ENCODE measurements at regions not wholly inside any gene's neighbourhood (a gene's known extent, or its start where the extent isn't known, plus 50 kb on each side); places are given as distances from the start of the nearest gene placed in this dataset.

- no peak overlapping the region for H3K27ac ChIP-seq (ENCODE audit: low read depth, low read length)
- H3K9ac ChIP-seq (ENCODE audit: low read depth, low read length) = no peak overlapping the region
- peaks cover 15% of the 10 kb centered on the region for H3K4me1 ChIP-seq (ENCODE audit: control insufficient read depth, insufficient read depth, low read length)
- no peaks in the 10 kb centered on the region for H3K27me3 ChIP-seq (ENCODE audit: control insufficient read depth, insufficient read depth, low read length)
- H3K9me3 ChIP-seq (ENCODE audit: control insufficient read depth, insufficient read depth, low read length) = no peaks in the 10 kb centered on the region
- no peaks in the 10 kb centered on the region for H3K36me3 ChIP-seq (ENCODE audit: control insufficient read depth, insufficient read depth, low read length)
- H3K4me3 ChIP-seq (ENCODE audit: low read depth, low read length) = no peak overlapping the region
These were observed 597.1 kb downstream of the BUD13 start for GRCh38 chr11:116175707-116176106.

GRCh38 chr11:116173941-116174911, 598.6 kb downstream of the BUD13 start:
- Histone ChIP-seq H3K4me3 (ENCODE audit: low read depth, low read length) (no peak overlapping the region), H3K27ac (ENCODE audit: low read depth, low read length) (no peak overlapping the region), H3K4me1 (ENCODE audit: control insufficient read depth, insufficient read depth, low read length) (peaks cover 15% of the 10 kb centered on the region), H3K27me3 (ENCODE audit: control insufficient read depth, insufficient read depth, low read length) (no peaks in the 10 kb centered on the region), H3K9me3 (ENCODE audit: control insufficient read depth, insufficient read depth, low read length) (no peaks in the 10 kb centered on the region), H3K36me3 (ENCODE audit: control insufficient read depth, insufficient read depth, low read length) (no peaks in the 10 kb centered on the region), H3K9ac (ENCODE audit: low read depth, low read length) (no peak overlapping the region)

GRCh38 chr11:116173506-116173905, 599.3 kb downstream of the BUD13 start:
- H3K9ac ChIP-seq (ENCODE audit: low read depth, low read length) = no peak overlapping the region
- no peaks in the 10 kb centered on the region for H3K27me3 ChIP-seq (ENCODE audit: control insufficient read depth, insufficient read depth, low read length)
- no peaks in the 10 kb centered on the region for H3K36me3 ChIP-seq (ENCODE audit: control insufficient read depth, insufficient read depth, low read length)

GRCh38 chr11:116172851-116173250, 599.9 kb downstream of the BUD13 start:
- H3K4me3 ChIP-seq (ENCODE audit: low read depth, low read length) = no peak overlapping the region
- H3K27me3 ChIP-seq (ENCODE audit: control insufficient read depth, insufficient read depth, low read length) = no peaks in the 10 kb centered on the region
- H3K36me3 ChIP-seq (ENCODE audit: control insufficient read depth, insufficient read depth, low read length) = no peaks in the 10 kb centered on the region
- no peak overlapping the region for H3K9ac ChIP-seq (ENCODE audit: low read depth, low read length)
- peaks cover 13% of the 10 kb centered on the region for H3K4me1 ChIP-seq (ENCODE audit: control insufficient read depth, insufficient read depth, low read length)
- no peak overlapping the region for H3K27ac ChIP-seq (ENCODE audit: low read depth, low read length)
- H3K9me3 ChIP-seq (ENCODE audit: control insufficient read depth, insufficient read depth, low read length) = no peaks in the 10 kb centered on the region

More at GRCh38 chr11:116173506-116173905, 599.3 kb downstream of the BUD13 start:
- H3K4me3 ChIP-seq (ENCODE audit: low read depth, low read length) = no peak overlapping the region
- H3K9me3 ChIP-seq (ENCODE audit: control insufficient read depth, insufficient read depth, low read length) = no peaks in the 10 kb centered on the region
- H3K27ac ChIP-seq (ENCODE audit: low read depth, low read length) = no peak overlapping the region
- H3K4me1 ChIP-seq (ENCODE audit: control insufficient read depth, insufficient read depth, low read length) = peaks cover 15% of the 10 kb centered on the region

GRCh38 chr11:116172156-116172555, 600.6 kb downstream of the BUD13 start:
- no peaks in the 10 kb centered on the region for H3K27me3 ChIP-seq (ENCODE audit: control insufficient read depth, insufficient read depth, low read length)
- no peak overlapping the region for H3K4me3 ChIP-seq (ENCODE audit: low read depth, low read length)
- H3K27ac ChIP-seq (ENCODE audit: low read depth, low read length) = no peak overlapping the region
- no peaks in the 10 kb centered on the region for H3K9me3 ChIP-seq (ENCODE audit: control insufficient read depth, insufficient read depth, low read length)
- H3K36me3 ChIP-seq (ENCODE audit: control insufficient read depth, insufficient read depth, low read length) = no peaks in the 10 kb centered on the region
- H3K9ac ChIP-seq (ENCODE audit: low read depth, low read length) = no peak overlapping the region
- peaks cover 8% of the 10 kb centered on the region for H3K4me1 ChIP-seq (ENCODE audit: control insufficient read depth, insufficient read depth, low read length)

- Histone ChIP-seq H3K4me1 (ENCODE audit: control insufficient read depth, insufficient read depth, low read length) (peaks cover 8% of the 10 kb centered on the region), H3K27me3 (ENCODE audit: control insufficient read depth, insufficient read depth, low read length) (no peaks in the 10 kb centered on the region), H3K9ac (ENCODE audit: low read depth, low read length) (no peak overlapping the region)
These were observed 601.3 kb downstream of the BUD13 start for GRCh38 chr11:116171271-116172140.

GRCh38 chr11:116170526-116171120, 602.2 kb downstream of the BUD13 start:
- no peaks in the 10 kb centered on the region for H3K36me3 ChIP-seq (ENCODE audit: control insufficient read depth, insufficient read depth, low read length)
- no peak overlapping the region for H3K27ac ChIP-seq (ENCODE audit: low read depth, low read length)
- no peaks in the 10 kb centered on the region for H3K27me3 ChIP-seq (ENCODE audit: control insufficient read depth, insufficient read depth, low read length)
- no peak overlapping the region for H3K4me3 ChIP-seq (ENCODE audit: low read depth, low read length)
- no peak overlapping the region for H3K9ac ChIP-seq (ENCODE audit: low read depth, low read length)
- peaks cover 8% of the 10 kb centered on the region for H3K4me1 ChIP-seq (ENCODE audit: control insufficient read depth, insufficient read depth, low read length)
- H3K9me3 ChIP-seq (ENCODE audit: control insufficient read depth, insufficient read depth, low read length) = no peaks in the 10 kb centered on the region

More at GRCh38 chr11:116171271-116172140, 601.3 kb downstream of the BUD13 start:
- Histone ChIP-seq H3K36me3 (ENCODE audit: control insufficient read depth, insufficient read depth, low read length) (no peaks in the 10 kb centered on the region), H3K27ac (ENCODE audit: low read depth, low read length) (no peak overlapping the region), H3K4me3 (ENCODE audit: low read depth, low read length) (no peak overlapping the region), H3K9me3 (ENCODE audit: control insufficient read depth, insufficient read depth, low read length) (no peaks in the 10 kb centered on the region)

- H3K27ac ChIP-seq (ENCODE audit: low read depth, low read length) = no peak overlapping the region
- no peaks in the 10 kb centered on the region for H3K36me3 ChIP-seq (ENCODE audit: control insufficient read depth, insufficient read depth, low read length)
- H3K27me3 ChIP-seq (ENCODE audit: control insufficient read depth, insufficient read depth, low read length) = no peaks in the 10 kb centered on the region
- H3K9ac ChIP-seq (ENCODE audit: low read depth, low read length) = no peak overlapping the region
- H3K9me3 ChIP-seq (ENCODE audit: control insufficient read depth, insufficient read depth, low read length) = no peaks in the 10 kb centered on the region
- H3K4me3 ChIP-seq (ENCODE audit: low read depth, low read length) = no peak overlapping the region
- H3K4me1 ChIP-seq (ENCODE audit: control insufficient read depth, insufficient read depth, low read length) = peaks cover 8% of the 10 kb centered on the region
These were observed 603.0 kb downstream of the BUD13 start for GRCh38 chr11:116169776-116170175.

- H3K9ac ChIP-seq (ENCODE audit: low read depth, low read length) = no peak overlapping the region
- no peaks in the 10 kb centered on the region for H3K36me3 ChIP-seq (ENCODE audit: control insufficient read depth, insufficient read depth, low read length)
- H3K27me3 ChIP-seq (ENCODE audit: control insufficient read depth, insufficient read depth, low read length) = no peaks in the 10 kb centered on the region
- no peaks in the 10 kb centered on the region; the same call in 1 of the 2 replicates for H3K4me1 ChIP-seq (ENCODE audit: control insufficient read depth, insufficient read depth, low read length)
- H3K27ac ChIP-seq (ENCODE audit: low read depth, low read length) = no peak overlapping the region
- no peak overlapping the region for H3K4me3 ChIP-seq (ENCODE audit: low read depth, low read length)
- no peaks in the 10 kb centered on the region for H3K9me3 ChIP-seq (ENCODE audit: control insufficient read depth, insufficient read depth, low read length)
These were observed 604.4 kb downstream of the BUD13 start for GRCh38 chr11:116168459-116168787.

- Histone ChIP-seq H3K9ac (ENCODE audit: low read depth, low read length) (no peak overlapping the region), H3K36me3 (ENCODE audit: control insufficient read depth, insufficient read depth, low read length) (no peaks in the 10 kb centered on the region), H3K27me3 (ENCODE audit: control insufficient read depth, insufficient read depth, low read length) (no peaks in the 10 kb centered on the region), H3K4me3 (ENCODE audit: low read depth, low read length) (no peak overlapping the region), H3K27ac (ENCODE audit: low read depth, low read length) (no peak overlapping the region), H3K4me1 (ENCODE audit: control insufficient read depth, insufficient read depth, low read length) (no peaks in the 10 kb centered on the region; the same call in 1 of the 2 replicates), H3K9me3 (ENCODE audit: control insufficient read depth, insufficient read depth, low read length) (no peaks in the 10 kb centered on the region)
These were observed 604.9 kb downstream of the BUD13 start for GRCh38 chr11:116167706-116168458.
